ENCODE measurements at regions not wholly inside any gene's neighbourhood (a gene's known extent, or its start where the extent isn't known, plus 50 kb on each side); places are given as distances from the start of the nearest gene placed in this dataset.

DNA sequence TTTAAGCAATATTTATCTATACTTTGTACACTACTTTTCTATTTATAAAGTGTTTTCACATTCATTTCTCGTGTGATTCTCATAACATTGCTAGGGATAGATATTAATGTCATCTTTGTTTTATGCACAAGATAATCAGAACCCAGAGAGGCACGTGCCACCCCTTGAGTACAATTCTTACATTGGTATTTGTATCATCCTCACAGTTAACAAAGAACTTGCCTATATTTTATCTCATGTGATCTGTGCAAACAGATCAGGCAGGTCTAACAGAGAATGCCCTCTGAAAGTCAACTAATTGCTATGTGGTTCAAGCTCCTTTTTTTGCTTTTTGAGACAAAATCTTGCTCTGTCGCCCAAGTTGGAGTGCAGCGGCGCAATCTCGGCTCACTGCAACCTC, 604.5 kb downstream of the LMO4 start:
- TF ChIP-seq, protein P1, sequence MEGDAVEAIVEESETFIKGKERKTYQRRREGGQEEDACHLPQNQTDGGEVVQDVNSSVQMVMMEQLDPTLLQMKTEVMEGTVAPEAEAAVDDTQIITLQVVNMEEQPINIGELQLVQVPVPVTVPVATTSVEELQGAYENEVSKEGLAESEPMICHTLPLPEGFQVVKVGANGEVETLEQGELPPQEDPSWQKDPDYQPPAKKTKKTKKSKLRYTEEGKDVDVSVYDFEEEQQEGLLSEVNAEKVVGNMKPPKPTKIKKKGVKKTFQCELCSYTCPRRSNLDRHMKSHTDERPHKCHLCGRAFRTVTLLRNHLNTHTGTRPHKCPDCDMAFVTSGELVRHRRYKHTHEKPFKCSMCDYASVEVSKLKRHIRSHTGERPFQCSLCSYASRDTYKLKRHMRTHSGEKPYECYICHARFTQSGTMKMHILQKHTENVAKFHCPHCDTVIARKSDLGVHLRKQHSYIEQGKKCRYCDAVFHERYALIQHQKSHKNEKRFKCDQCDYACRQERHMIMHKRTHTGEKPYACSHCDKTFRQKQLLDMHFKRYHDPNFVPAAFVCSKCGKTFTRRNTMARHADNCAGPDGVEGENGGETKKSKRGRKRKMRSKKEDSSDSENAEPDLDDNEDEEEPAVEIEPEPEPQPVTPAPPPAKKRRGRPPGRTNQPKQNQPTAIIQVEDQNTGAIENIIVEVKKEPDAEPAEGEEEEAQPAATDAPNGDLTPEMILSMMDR (IDR thresholded peaks at IDR 0.05): no peak
- TF ChIP-seq EP300 (IDR thresholded peaks at IDR 0.05): no peak

Data from suprapubic skin (tissue), 3 donors.